Neural cell (in vitro differentiated cells): ENCODE measurements at regions not wholly inside any gene's neighbourhood (a gene's known extent, or its start where the extent isn't known, plus 50 kb on each side); places are given as distances from the start of the nearest gene placed in this dataset.

Experiments used
- EZH2 ChIP-seq: fragments of 200-600, 300-800 bp; shearing (Covaris generic), sonication (generic); IDR thresholded peaks from 2 replicates; pipeline ENCODE4 v1.6.1; 2014; ENCODE audit warnings: antibody characterized with exemption, low read length, borderline replicate concordance, mild to moderate bottlenecking; ENCODE audit not compliant: insufficient read depth, poor library complexity, severe bottlenecking
- POLR2AphosphoS5 ChIP-seq: IDR thresholded peaks from 2 replicates; pipeline ENCODE4 v1.6.1; 2012
- TF ChIP-seq, protein P1 (sequence below): fragments of 450-650 bp; IDR thresholded peaks from 2 replicates; pipeline ENCODE4 v1.5.1; 2014; ENCODE audit warnings: antibody characterized with exemption, mild to moderate bottlenecking, moderate library complexity; ENCODE audit not compliant: poor library complexity, severe bottlenecking

DNA sequence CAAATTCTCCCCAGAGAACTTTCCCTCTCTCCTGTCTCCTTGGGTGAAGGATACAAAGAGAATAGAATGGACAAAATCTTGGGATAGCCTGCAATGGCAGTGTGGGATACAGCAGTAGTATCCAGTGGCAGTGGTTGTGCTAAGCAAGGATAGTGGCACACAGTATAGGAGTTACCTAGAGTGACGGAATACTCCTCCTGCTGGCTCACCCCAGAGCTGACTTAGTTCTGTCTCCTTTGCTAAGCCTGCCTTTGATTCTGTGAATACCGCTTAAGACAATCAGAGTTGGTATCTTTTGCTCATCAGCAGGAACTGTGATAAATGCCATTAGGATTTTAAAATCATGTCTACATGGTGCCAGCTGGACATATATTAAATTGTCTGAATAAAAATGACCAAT lies 404.3 kb downstream of the JRKL start:
- TF ChIP-seq EZH2 (no peak), POLR2AphosphoS5 (no peak)
- TF ChIP-seq, protein P1, sequence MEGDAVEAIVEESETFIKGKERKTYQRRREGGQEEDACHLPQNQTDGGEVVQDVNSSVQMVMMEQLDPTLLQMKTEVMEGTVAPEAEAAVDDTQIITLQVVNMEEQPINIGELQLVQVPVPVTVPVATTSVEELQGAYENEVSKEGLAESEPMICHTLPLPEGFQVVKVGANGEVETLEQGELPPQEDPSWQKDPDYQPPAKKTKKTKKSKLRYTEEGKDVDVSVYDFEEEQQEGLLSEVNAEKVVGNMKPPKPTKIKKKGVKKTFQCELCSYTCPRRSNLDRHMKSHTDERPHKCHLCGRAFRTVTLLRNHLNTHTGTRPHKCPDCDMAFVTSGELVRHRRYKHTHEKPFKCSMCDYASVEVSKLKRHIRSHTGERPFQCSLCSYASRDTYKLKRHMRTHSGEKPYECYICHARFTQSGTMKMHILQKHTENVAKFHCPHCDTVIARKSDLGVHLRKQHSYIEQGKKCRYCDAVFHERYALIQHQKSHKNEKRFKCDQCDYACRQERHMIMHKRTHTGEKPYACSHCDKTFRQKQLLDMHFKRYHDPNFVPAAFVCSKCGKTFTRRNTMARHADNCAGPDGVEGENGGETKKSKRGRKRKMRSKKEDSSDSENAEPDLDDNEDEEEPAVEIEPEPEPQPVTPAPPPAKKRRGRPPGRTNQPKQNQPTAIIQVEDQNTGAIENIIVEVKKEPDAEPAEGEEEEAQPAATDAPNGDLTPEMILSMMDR = no peak
